Superior temporal gyrus (tissue), 1 donor: ENCODE measurements at regions not wholly inside any gene's neighbourhood (a gene's known extent, or its start where the extent isn't known, plus 50 kb on each side); places are given as distances from the start of the nearest gene placed in this dataset.

Source experiments
- DNase-seq: peaks from one replicate; pipeline ENCODE4 v3.0.0-alpha.2; 2016; ENCODE audit errors: extremely low spot score

GRCh38 chr6:104617591-104617990 is 242.1 kb downstream of the HACE1 start:
- DNase-seq: peak; percentile 55

- no peak for DNase-seq
These were observed 245.3 kb downstream of the HACE1 start for GRCh38 chr6:104614394-104614793.

GRCh38 chr6:104613416-104614001 is 246.2 kb downstream of the HACE1 start:
- no peak for DNase-seq

GRCh38 chr6:104612541-104612940 is 247.2 kb downstream of the HACE1 start:
- DNase-seq: no peak

- no peak for DNase-seq
These were observed 251.6 kb downstream of the HACE1 start for GRCh38 chr6:104608101-104608500.

GRCh38 chr6:104607501-104607900 is 252.2 kb downstream of the HACE1 start:
- no peak for DNase-seq

GRCh38 chr6:104606361-104606760 is 253.4 kb downstream of the HACE1 start:
- no peak for DNase-seq

- no peak for DNase-seq
These were observed 255.0 kb downstream of the HACE1 start for GRCh38 chr6:104604685-104605084.

- DNase-seq: no peak
These were observed 256.5 kb downstream of the HACE1 start for GRCh38 chr6:104603108-104603745.

GRCh38 chr6:104601721-104602120 is 258.0 kb downstream of the HACE1 start:
- DNase-seq: no peak

- DNase-seq: no peak
These were observed 258.5 kb downstream of the HACE1 start for GRCh38 chr6:104601131-104601651.

GRCh38 chr6:104600639-104600931 is 259.1 kb downstream of the HACE1 start:
- DNase-seq: no peak

GRCh38 chr6:104599821-104600638 is 259.7 kb downstream of the HACE1 start:
- no peak for DNase-seq

- no peak for DNase-seq
These were observed 262.1 kb downstream of the HACE1 start for GRCh38 chr6:104597541-104598050.

GRCh38 chr6:104596091-104596490 is 263.6 kb downstream of the HACE1 start:
- DNase-seq: no peak

GRCh38 chr6:104595311-104595820 is 264.4 kb downstream of the HACE1 start:
- peak; percentile 56 for DNase-seq

GRCh38 chr6:104591573-104592334 is 268.0 kb downstream of the HACE1 start:
- no peak for DNase-seq

- DNase-seq: no peak
These were observed 269.8 kb downstream of the HACE1 start for GRCh38 chr6:104589940-104590339.

- DNase-seq: no peak
These were observed 274.1 kb downstream of the HACE1 start for GRCh38 chr6:104585646-104586045.

- DNase-seq: no peak
These were observed 279.3 kb downstream of the HACE1 start for GRCh38 chr6:104580452-104580851.

- DNase-seq: no peak
These were observed 280.3 kb downstream of the HACE1 start for GRCh38 chr6:104579310-104579863.
